Neural progenitor cell (in vitro differentiated cells): ENCODE measurements at regions not wholly inside any gene's neighbourhood (a gene's known extent, or its start where the extent isn't known, plus 50 kb on each side); places are given as distances from the start of the nearest gene placed in this dataset.
"Not testable (repeated sequence)": the region's sequence is repeated elsewhere in the genome, so short reads cannot be mapped to it uniquely, and the experiment has no call there.

Experiments used
- DNase-seq: peaks from one replicate; pipeline ENCODE4 v3.0.0-alpha.2; 2016; ENCODE audit warnings: low spot score
- H2AFZ ChIP-seq: fragments of 200-600 bp; sonication (generic); replicated peaks from 2 replicates; pipeline ENCODE4 v1.6.1; 2016; ENCODE audit warnings: antibody characterized with exemption
- H3F3A ChIP-seq: fragments of 200-600 bp; sonication (generic); 2 replicates; pipeline ENCODE4 v1.6.1; 2016; ENCODE audit warnings: antibody characterized with exemption, low read depth
- H3K27ac ChIP-seq: fragments of 200-600 bp; sonication (generic); 2 replicates; pipeline ENCODE4 v1.5.1; 2016; ENCODE audit warnings: mild to moderate bottlenecking
- H3K27me3 ChIP-seq: fragments of 200-600 bp; sonication (generic); 2 replicates; pipeline ENCODE4 v1.6.1; 2016; ENCODE audit warnings: mild to moderate bottlenecking, moderate library complexity
- H3K36me3 ChIP-seq: fragments of 200-600 bp; sonication (generic); 2 replicates; pipeline ENCODE4 v1.5.1; 2016
- H3K4me1 ChIP-seq: fragments of 200-600 bp; sonication (generic); 2 replicates; pipeline ENCODE4 v1.6.1; 2016; ENCODE audit warnings: mixed run types
- H3K4me2 ChIP-seq: fragments of 200-600 bp; sonication (generic); 2 replicates; pipeline ENCODE4 v1.6.1; 2016
- H3K4me3 ChIP-seq: fragments of 200-600 bp; sonication (generic); 2 replicates; pipeline ENCODE4 v1.5.1; 2016
- H3K79me2 ChIP-seq: fragments of 200-600 bp; sonication (generic); 2 replicates; pipeline ENCODE4 v1.6.1; 2016; ENCODE audit warnings: low read depth
- H3K9ac ChIP-seq: fragments of 200-600 bp; sonication (generic); 2 replicates; pipeline ENCODE4 v1.6.1; 2016
- H3K9me3 ChIP-seq: fragments of 200-600 bp; sonication (generic); 2 replicates; pipeline ENCODE4 v1.5.1; 2016; ENCODE audit warnings: low read depth
- H4K20me1 ChIP-seq: fragments of 200-600 bp; sonication (generic); 2 replicates; pipeline ENCODE4 v1.6.1; 2016; ENCODE audit warnings: low read depth
- H3K27ac Mint-ChIP-seq: 3 replicates; pipeline ENCODE4 v1.8.0; 2021; ENCODE audit warnings: mixed read lengths
- H3K27me3 Mint-ChIP-seq: 2 replicates; pipeline ENCODE4 v1.8.0; 2022; ENCODE audit warnings: low read depth, mild to moderate bottlenecking, inconsistent platforms, moderate library complexity, mixed read lengths; ENCODE audit not compliant: insufficient read depth
- H3K36me3 Mint-ChIP-seq: 3 replicates; pipeline ENCODE4 v1.8.0; 2021; ENCODE audit warnings: mixed read lengths
- H3K4me1 Mint-ChIP-seq: 3 replicates; pipeline ENCODE4 v1.8.0; 2021; ENCODE audit warnings: mixed read lengths
- H3K4me3 Mint-ChIP-seq: 3 replicates; pipeline ENCODE4 v1.8.0; 2021; ENCODE audit warnings: mild to moderate bottlenecking, moderate library complexity, mixed read lengths
- H3K9me3 Mint-ChIP-seq: 3 replicates; pipeline ENCODE4 v1.8.0; 2020; ENCODE audit warnings: mixed read lengths
- EZH2 ChIP-seq: fragments of 200-600 bp; sonication (generic); IDR thresholded peaks from 2 replicates; pipeline ENCODE4 v1.6.1; 2017; ENCODE audit warnings: antibody characterized with exemption, mild to moderate bottlenecking, moderate library complexity
- EZH2phosphoT487 ChIP-seq: fragments of 200-600 bp; sonication (generic); IDR thresholded peaks from 2 replicates; pipeline ENCODE4 v1.6.1; 2017; ENCODE audit warnings: antibody characterized with exemption
- TF ChIP-seq, protein P1 (sequence below): fragments of 200-600 bp; sonication (generic); IDR thresholded peaks from 2 replicates; pipeline ENCODE4 v1.5.1; 2017; ENCODE audit warnings: antibody characterized with exemption, mild to moderate bottlenecking

DNA sequence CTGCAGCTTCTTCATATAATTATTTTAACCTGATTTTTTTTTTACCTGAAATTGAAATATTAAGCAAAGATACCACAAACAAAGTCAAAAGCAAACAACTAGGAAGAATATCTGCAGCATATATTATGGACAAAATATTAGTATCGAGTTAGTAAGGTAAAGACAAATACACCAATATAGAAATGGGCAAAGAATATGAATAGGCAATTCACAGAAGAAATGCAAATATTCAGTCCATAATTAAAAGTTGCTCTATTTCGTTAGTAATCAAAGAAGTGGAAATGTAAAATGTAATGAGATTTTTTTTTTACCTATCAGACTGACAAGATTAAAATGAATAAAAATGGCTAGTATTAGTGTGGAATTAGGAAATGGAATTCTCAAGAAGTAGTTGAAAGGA, 121.5 kb downstream of the CD83 start:
- H3F3A ChIP-seq, result no peaks in the 10 kb centered on the region
- H3K9me3 ChIP-seq, result peaks cover 8% of the 10 kb centered on the region
- Mint-ChIP-seq H3K27ac (no peak overlapping the region), H3K36me3 (peaks cover 1% of the 10 kb centered on the region), H3K4me1 (peaks cover 17% of the 10 kb centered on the region), H3K27me3 (peaks cover 3% of the 10 kb centered on the region), H3K4me3 (no peak overlapping the region), H3K9me3 (peaks cover 6% of the 10 kb centered on the region)
- H3K4me1 ChIP-seq, result no peaks in the 10 kb centered on the region
- no peaks in the 10 kb centered on the region for H3K27me3 ChIP-seq
- no peaks in the 10 kb centered on the region for H3K79me2 ChIP-seq
- no peaks in the 10 kb centered on the region for H4K20me1 ChIP-seq
- no peak for DNase-seq
- H3K27ac ChIP-seq, result no peak overlapping the region
- no peak overlapping the region for H2AFZ ChIP-seq
- H3K9ac ChIP-seq, result no peak overlapping the region
- H3K4me2 ChIP-seq, result no peak overlapping the region
- H3K4me3 ChIP-seq, result no peak overlapping the region
- peaks cover 8% of the 10 kb centered on the region for H3K36me3 ChIP-seq
- TF ChIP-seq EZH2phosphoT487 (no peak), EZH2 (no peak)
- TF ChIP-seq, protein P1, sequence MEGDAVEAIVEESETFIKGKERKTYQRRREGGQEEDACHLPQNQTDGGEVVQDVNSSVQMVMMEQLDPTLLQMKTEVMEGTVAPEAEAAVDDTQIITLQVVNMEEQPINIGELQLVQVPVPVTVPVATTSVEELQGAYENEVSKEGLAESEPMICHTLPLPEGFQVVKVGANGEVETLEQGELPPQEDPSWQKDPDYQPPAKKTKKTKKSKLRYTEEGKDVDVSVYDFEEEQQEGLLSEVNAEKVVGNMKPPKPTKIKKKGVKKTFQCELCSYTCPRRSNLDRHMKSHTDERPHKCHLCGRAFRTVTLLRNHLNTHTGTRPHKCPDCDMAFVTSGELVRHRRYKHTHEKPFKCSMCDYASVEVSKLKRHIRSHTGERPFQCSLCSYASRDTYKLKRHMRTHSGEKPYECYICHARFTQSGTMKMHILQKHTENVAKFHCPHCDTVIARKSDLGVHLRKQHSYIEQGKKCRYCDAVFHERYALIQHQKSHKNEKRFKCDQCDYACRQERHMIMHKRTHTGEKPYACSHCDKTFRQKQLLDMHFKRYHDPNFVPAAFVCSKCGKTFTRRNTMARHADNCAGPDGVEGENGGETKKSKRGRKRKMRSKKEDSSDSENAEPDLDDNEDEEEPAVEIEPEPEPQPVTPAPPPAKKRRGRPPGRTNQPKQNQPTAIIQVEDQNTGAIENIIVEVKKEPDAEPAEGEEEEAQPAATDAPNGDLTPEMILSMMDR, result no peak

DNA sequence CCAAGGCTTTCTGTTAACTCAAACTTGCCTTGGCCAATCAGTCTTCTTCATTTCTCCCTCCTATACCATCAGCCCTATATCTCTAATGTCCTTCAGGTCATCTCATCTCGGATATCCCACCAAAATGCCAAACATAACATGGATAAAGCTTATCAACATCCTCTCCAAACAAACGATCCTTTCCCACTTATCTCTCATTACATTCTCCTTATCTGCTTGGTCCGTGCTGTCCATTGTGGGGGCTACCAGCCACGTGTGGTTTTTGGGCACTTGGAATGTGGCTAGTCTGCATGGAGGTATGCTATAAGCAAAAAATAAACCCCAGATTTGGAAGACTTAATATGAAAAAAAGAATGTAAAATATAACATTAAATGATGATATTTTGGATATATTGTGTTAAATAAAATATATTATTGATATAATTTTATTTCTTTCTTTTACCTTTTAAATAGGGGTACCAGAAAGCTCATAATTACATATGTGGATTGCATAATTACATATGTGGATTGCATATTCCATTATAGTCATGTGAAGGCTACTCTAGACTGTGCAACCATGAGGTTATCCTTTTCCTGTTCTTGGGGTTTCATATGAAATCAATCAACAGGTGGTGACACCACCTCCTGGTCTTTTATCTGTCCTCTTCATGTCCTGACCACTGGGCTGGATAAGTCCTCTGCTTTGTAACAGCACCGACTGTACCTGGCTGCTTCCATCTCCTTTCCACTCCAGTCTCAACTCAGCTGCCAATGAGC, 123.0 kb downstream of the CD83 start:
- Histone ChIP-seq H3K4me3 (no peak overlapping the region), H3K79me2 (no peaks in the 10 kb centered on the region), H4K20me1 (no peaks in the 10 kb centered on the region), H3K27me3 (no peaks in the 10 kb centered on the region), H3K4me2 (no peak overlapping the region), H3K9ac (no peak overlapping the region), H3F3A (no peaks in the 10 kb centered on the region), H3K36me3 (peaks cover 8% of the 10 kb centered on the region), H3K27ac (no peak overlapping the region), H3K4me1 (no peaks in the 10 kb centered on the region), H2AFZ (no peak overlapping the region), H3K9me3 (peaks cover 8% of the 10 kb centered on the region)
- Mint-ChIP-seq H3K27me3 (peaks cover 3% of the 10 kb centered on the region), H3K9me3 (peaks cover 6% of the 10 kb centered on the region), H3K27ac (no peak overlapping the region), H3K4me3 (no peak overlapping the region), H3K4me1 (peaks cover 15% of the 10 kb centered on the region), H3K36me3 (peaks cover 1% of the 10 kb centered on the region)
- TF ChIP-seq, protein P1, result no peak
- no peak for TF ChIP-seq EZH2
- TF ChIP-seq EZH2phosphoT487, result no peak
- no peak for DNase-seq

DNA sequence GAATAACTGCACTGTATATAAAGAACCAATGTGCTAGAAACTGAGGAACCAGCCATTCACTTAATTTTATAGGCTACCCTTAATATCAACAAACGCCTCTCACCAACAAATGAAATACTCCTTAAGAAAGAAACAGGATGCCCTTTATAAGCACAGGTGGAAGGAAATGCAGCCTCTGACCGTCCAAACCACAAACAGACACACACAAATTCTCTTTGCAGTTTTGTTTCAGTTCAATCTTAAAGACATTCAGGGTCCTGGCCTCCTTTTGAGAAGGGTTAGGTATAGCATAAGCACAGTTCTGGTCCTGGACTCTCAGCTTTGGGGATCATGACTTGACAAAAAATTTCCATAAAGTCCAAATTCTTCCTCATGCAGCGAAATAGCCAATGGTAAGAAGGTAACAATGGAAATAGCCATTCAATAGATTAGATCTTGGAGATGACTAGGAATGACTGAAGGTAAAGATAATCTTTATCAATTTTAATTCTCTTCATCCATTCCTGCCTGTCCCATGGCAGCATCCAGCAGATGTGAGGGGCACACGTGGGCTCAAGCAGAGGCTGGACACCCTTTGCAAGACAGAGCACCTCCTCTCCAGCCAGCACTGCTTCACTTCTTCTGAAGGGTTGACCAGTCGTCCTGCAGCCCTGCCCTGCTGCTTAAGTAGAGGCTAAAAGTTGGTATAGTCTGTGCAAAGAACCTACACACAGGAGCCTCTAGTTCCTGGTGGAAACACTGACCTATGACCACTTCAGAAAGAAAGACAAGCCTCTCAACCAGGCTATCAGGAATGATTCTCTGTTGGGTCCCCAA, 123.9 kb downstream of the CD83 start:
- Mint-ChIP-seq H3K36me3 (peaks cover 1% of the 10 kb centered on the region), H3K27me3 (peaks cover 3% of the 10 kb centered on the region), H3K9me3 (peaks cover 6% of the 10 kb centered on the region), H3K27ac (no peak overlapping the region), H3K4me3 (no peak overlapping the region), H3K4me1 (peaks cover 17% of the 10 kb centered on the region)
- no peak overlapping the region for H2AFZ ChIP-seq
- H3K4me3 ChIP-seq, result no peak overlapping the region
- TF ChIP-seq EZH2phosphoT487 (no peak), EZH2 (no peak)
- TF ChIP-seq, protein P1, result no peak
- H3K79me2 ChIP-seq, result no peaks in the 10 kb centered on the region
- H3K27ac ChIP-seq, result no peak overlapping the region
- no peak for DNase-seq
- H3K9me3 ChIP-seq, result peaks cover 8% of the 10 kb centered on the region
- H3K9ac ChIP-seq, result no peak overlapping the region
- H4K20me1 ChIP-seq, result no peaks in the 10 kb centered on the region
- peaks cover 8% of the 10 kb centered on the region for H3K36me3 ChIP-seq
- no peaks in the 10 kb centered on the region for H3F3A ChIP-seq
- no peak overlapping the region for H3K4me2 ChIP-seq
- H3K4me1 ChIP-seq, result no peaks in the 10 kb centered on the region
- H3K27me3 ChIP-seq, result no peaks in the 10 kb centered on the region

DNA sequence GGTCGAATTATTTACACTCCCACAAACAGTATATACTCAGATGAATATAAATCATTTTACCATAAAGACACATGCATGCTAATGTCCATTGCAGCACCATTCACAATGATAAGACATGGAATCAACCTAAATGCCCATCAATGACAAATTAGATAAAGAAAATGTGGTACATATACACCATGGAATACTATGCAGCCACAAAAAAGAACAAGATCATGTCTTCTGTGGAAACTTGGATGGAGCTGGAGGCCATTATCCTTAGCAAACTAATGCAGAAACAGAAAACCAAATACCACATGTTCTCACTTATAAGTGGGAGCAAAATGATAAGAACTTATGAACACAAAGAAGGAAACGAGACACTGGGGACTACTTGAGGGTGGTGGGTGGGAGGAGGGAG, 125.3 kb downstream of the CD83 start:
- not testable (repeated sequence) for H3K4me2 ChIP-seq, H3K36me3 ChIP-seq, H3K27ac Mint-ChIP-seq, H4K20me1 ChIP-seq, H3K27me3 ChIP-seq, H3K36me3 Mint-ChIP-seq, H3K4me3 Mint-ChIP-seq, H3K9ac ChIP-seq, H2AFZ ChIP-seq, H3F3A ChIP-seq, DNase-seq, H3K9me3 Mint-ChIP-seq, H3K79me2 ChIP-seq, H3K9me3 ChIP-seq, H3K27me3 Mint-ChIP-seq, H3K27ac ChIP-seq, H3K4me1 ChIP-seq, H3K4me3 ChIP-seq
- peaks cover 15% of the 10 kb centered on the region for H3K4me1 Mint-ChIP-seq
